Uterus (tissue), 2 donors: ENCODE measurements at regions not wholly inside any gene's neighbourhood (a gene's known extent, or its start where the extent isn't known, plus 50 kb on each side); places are given as distances from the start of the nearest gene placed in this dataset.

Experiments
- CTCF ChIP-seq, 4 experiments: fragments of 200-600 bp in 2 of 4; fragments of 450-650 bp in 2 of 4; sonication (generic) in 2 of 4; IDR thresholded peaks; one replicate each; pipeline ENCODE4 v1.5.1; 2016 to 2019; ENCODE audit warnings: antibody characterized with exemption in 4 of 4, mild to moderate bottlenecking in 2 of 4, moderate library complexity in 1 of 4
- POLR2A ChIP-seq, 2 donors: fragments of 450-650 bp; IDR thresholded peaks; one replicate each; pipeline ENCODE4 v1.6.1; 2016; ENCODE audit warnings: antibody characterized with exemption in 2 of 2, mild to moderate bottlenecking in 1 of 2, moderate library complexity in 1 of 2

GRCh38 chr1:188166654-188167053, 1337.9 kb downstream of the PLA2G4A start:
- TF ChIP-seq POLR2A (IDR thresholded peaks at IDR 0.05) (no peak), CTCF (IDR thresholded peaks at IDR 0.05) (no peak)
